CD4-positive, alpha-beta memory T cell (primary cell): ENCODE measurements at regions not wholly inside any gene's neighbourhood (a gene's known extent, or its start where the extent isn't known, plus 50 kb on each side); places are given as distances from the start of the nearest gene placed in this dataset.
A peak's percentile ranks its signal among the peaks of the same experiment; 100 is the strongest.

Experiments used
- CTCF ChIA-PET: fragments of 350-600 bp; sonication (Branson Sonifier 250); formaldehyde crosslinking; loops from one replicate; lab custom pipeline; 2021; ENCODE audit warnings: inconsistent platforms; ENCODE audit not compliant: partially characterized antibody; lab: Charles Lee
- POLR2A ChIA-PET: fragments of 350-600 bp; sonication (Branson Sonifier 250); formaldehyde crosslinking; loops from one replicate; lab custom pipeline; 2021; ENCODE audit not compliant: partially characterized antibody; lab: Charles Lee
- DNase-seq, 5 donors: peaks; one replicate each; pipeline versions ENCODE4 v3.0.0 to v3.0.0-alpha.2; 2020 to 2022; ENCODE audit warnings: mixed read lengths in 1 of 5
- H3K27ac ChIP-seq: one replicate; pipeline ENCODE4 v1.7.0; 2013; ENCODE audit warnings: low read depth, low read length
- H3K27me3 ChIP-seq: 2 replicates; pipeline ENCODE4 v1.7.0; 2013; ENCODE audit warnings: mild to moderate bottlenecking, low read length, moderate library complexity; ENCODE audit not compliant: insufficient read depth
- H3K36me3 ChIP-seq: 2 replicates; pipeline ENCODE4 v1.7.0; 2013; ENCODE audit warnings: mild to moderate bottlenecking, low read length, moderate library complexity; ENCODE audit not compliant: insufficient read depth
- H3K4me1 ChIP-seq: 2 replicates; pipeline ENCODE4 v1.7.0; 2013; ENCODE audit warnings: mild to moderate bottlenecking, low read length, moderate library complexity; ENCODE audit not compliant: insufficient read depth
- H3K4me3 ChIP-seq, 2 donors: one replicate each; pipeline ENCODE4 v1.7.0; 2013; ENCODE audit warnings: low read length in 2 of 2, mild to moderate bottlenecking in 1 of 2
- H3K9me3 ChIP-seq, 2 donors: one replicate each; pipeline ENCODE4 v1.7.0; 2013; ENCODE audit warnings: low read length in 2 of 2, control low read depth in 1 of 2; ENCODE audit not compliant: control insufficient read depth in 1 of 2
- H3K27ac Mint-ChIP-seq, 7 donors: one replicate each; pipeline ENCODE4 v1.8.0; 2020 to 2021; ENCODE audit warnings: mixed read lengths in 7 of 7, mild to moderate bottlenecking in 6 of 7, inconsistent platforms in 3 of 7, moderate library complexity in 3 of 7
- H3K27me3 Mint-ChIP-seq, 2 donors: one replicate each; pipeline ENCODE4 v1.8.0; 2020 to 2021; ENCODE audit warnings: mixed read lengths in 2 of 2
- H3K36me3 Mint-ChIP-seq, 2 donors: one replicate each; pipeline ENCODE4 v1.8.0; 2020 to 2021; ENCODE audit warnings: mixed read lengths in 2 of 2, inconsistent platforms in 1 of 2, mild to moderate bottlenecking in 1 of 2
- H3K4me1 Mint-ChIP-seq, 4 donors: one replicate each; pipeline ENCODE4 v1.8.0; 2020 to 2021; ENCODE audit warnings: mixed read lengths in 4 of 4, mild to moderate bottlenecking in 1 of 4
- H3K4me3 Mint-ChIP-seq, 8 donors: one replicate each; pipeline ENCODE4 v1.8.0; 2020 to 2021; ENCODE audit warnings: mixed read lengths in 8 of 8, mild to moderate bottlenecking in 7 of 8, moderate library complexity in 6 of 8, inconsistent platforms in 3 of 8
- H3K9me3 Mint-ChIP-seq, 8 donors: one replicate each; pipeline ENCODE4 v1.8.0; 2020 to 2021; ENCODE audit warnings: mixed read lengths in 8 of 8, mild to moderate bottlenecking in 5 of 8, inconsistent platforms in 3 of 8, moderate library complexity in 1 of 8
- intact Hi-C: fragments of 100-400 bp; cut with micrococcal nuclease; formaldehyde crosslinking; loops from one replicate; pipeline ENCODE4 v1.15.1; 2023

DNA sequence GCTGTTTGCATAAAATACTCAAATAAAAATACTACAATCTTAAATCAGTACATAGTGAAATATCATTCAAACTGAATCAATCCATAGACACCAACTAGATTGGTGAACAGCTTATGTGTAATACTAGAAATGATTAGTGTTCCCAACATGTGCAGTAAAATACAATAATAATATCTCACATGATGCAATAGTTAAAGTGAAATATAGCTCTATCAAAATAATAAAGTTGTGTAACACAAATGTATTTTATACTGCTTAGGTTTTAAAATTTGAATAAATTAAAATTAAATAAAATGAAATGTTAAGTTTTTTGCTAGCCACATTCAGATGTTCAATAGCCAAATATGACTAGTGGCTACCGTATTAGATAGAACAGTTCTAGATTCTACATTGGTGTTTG lies 714.1 kb downstream of the ZNF385D start:
- H3K27ac Mint-ChIP-seq, result no peak overlapping the region
- intact Hi-C loops, result no loop called here
- H3K9me3 ChIP-seq, result no peaks in the 10 kb centered on the region
- H3K4me1 Mint-ChIP-seq, result no peaks in the 10 kb centered on the region
- no peaks in the 10 kb centered on the region for H3K4me1 ChIP-seq
- H3K4me3 ChIP-seq, result no peak overlapping the region
- H3K9me3 Mint-ChIP-seq, result peaks cover 0 to 12% (median 3%) of the 10 kb centered on the region in 8 donors
- ChIA-PET POLR2A (no interaction called here), CTCF (no interaction called here)
- H3K27me3 ChIP-seq, result no peaks in the 10 kb centered on the region
- no peak overlapping the region for H3K4me3 Mint-ChIP-seq
- no peaks in the 10 kb centered on the region for H3K27me3 Mint-ChIP-seq
- DNase-seq, result no peak
- no peaks in the 10 kb centered on the region for H3K36me3 Mint-ChIP-seq
- H3K27ac ChIP-seq, result no peak overlapping the region
- no peaks in the 10 kb centered on the region for H3K36me3 ChIP-seq

DNA sequence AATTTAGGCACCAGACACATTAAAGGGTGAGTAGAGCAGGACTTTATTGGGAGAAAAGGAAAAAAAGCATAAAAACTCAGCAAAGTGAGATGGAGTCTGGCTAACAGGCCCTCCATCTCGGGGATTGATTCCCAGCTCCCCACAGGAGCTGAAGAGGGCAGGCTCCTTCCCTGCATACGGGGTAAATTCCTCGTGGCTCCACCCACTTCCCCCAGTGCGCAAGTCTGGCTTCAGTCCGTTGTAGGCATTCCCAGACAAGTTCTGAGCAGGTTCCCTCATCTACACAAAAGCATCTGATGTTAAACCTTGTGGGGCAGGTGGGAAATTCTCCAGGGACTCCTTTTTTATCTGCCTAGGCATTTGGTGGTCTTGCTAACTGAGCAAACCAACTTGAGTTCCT lies 722.6 kb downstream of the ZNF385D start:
- Mint-ChIP-seq H3K4me3 (no peak overlapping the region), H3K27me3 (no peaks in the 10 kb centered on the region), H3K4me1 (no peaks in the 10 kb centered on the region), H3K27ac (no peak overlapping the region), H3K9me3 (peaks cover 0 to 10% (median 4%) of the 10 kb centered on the region in 8 donors), H3K36me3 (no peaks in the 10 kb centered on the region)
- no peaks in the 10 kb centered on the region for H3K9me3 ChIP-seq
- H3K36me3 ChIP-seq, result no peaks in the 10 kb centered on the region
- POLR2A ChIA-PET, result no interaction called here
- CTCF ChIA-PET, result no interaction called here
- no peak overlapping the region for H3K27ac ChIP-seq
- DNase-seq, result no peak
- H3K4me3 ChIP-seq, result no peak overlapping the region
- H3K27me3 ChIP-seq, result no peaks in the 10 kb centered on the region
- intact Hi-C loops, result no loop called here
- H3K4me1 ChIP-seq, result no peaks in the 10 kb centered on the region

DNA sequence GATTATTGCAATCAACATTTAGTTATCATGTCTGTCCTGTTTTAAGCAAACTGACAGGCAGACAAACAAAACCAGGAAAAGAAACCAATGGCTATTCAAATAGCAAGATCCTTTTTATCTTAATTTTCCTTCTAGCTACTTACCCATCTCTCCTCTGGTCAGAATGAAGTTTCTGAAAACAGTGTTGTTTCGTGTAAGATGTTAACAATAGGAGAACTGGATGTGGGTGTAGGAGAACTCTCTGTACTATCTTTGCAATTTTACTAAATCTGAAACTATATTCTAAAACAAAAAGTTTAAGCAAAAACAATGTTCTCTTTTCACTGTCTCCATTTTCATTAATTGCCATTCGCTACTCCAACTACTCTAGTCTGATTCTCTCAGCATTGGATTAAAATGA lies 726.4 kb downstream of the ZNF385D start:
- no peak for DNase-seq
- H3K36me3 ChIP-seq, result no peaks in the 10 kb centered on the region
- CTCF ChIA-PET, result no interaction called here
- Mint-ChIP-seq H3K4me3 (no peak overlapping the region), H3K9me3 (peaks cover 0 to 12% (median 6%) of the 10 kb centered on the region in 8 donors), H3K27me3 (no peaks in the 10 kb centered on the region), H3K4me1 (no peaks in the 10 kb centered on the region), H3K36me3 (no peaks in the 10 kb centered on the region), H3K27ac (no peak overlapping the region)
- no peaks in the 10 kb centered on the region for H3K4me1 ChIP-seq
- POLR2A ChIA-PET, result no interaction called here
- no peak overlapping the region for H3K4me3 ChIP-seq
- H3K9me3 ChIP-seq, result no peaks in the 10 kb centered on the region
- intact Hi-C loops, result no loop called here
- no peak overlapping the region for H3K27ac ChIP-seq
- H3K27me3 ChIP-seq, result no peaks in the 10 kb centered on the region

DNA sequence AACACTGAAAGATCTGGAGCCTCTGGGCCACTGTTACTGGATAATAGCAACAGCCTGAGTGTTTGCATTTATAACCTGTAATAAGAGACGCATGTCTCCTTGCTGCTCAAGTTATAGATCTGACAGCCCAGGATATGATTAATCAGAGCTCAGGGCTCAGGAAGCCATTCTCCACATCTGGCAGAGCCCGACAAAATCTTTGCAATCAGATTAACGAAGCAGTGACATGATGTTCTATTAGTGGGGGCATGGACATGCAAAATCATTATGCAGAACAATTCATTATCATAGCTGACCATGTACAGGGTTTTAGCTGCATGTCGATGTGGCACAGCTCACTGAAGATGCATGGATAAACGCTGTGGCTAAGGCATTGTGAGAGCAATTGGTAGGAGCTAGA lies 730.3 kb downstream of the ZNF385D start:
- no peaks in the 10 kb centered on the region for H3K27me3 Mint-ChIP-seq
- Histone ChIP-seq H3K27ac (no peak overlapping the region), H3K4me1 (no peaks in the 10 kb centered on the region), H3K36me3 (no peaks in the 10 kb centered on the region), H3K4me3 (no peak overlapping the region), H3K27me3 (no peaks in the 10 kb centered on the region), H3K9me3 (no peaks in the 10 kb centered on the region)
- POLR2A ChIA-PET, result no interaction called here
- intact Hi-C loops, result no loop called here
- DNase-seq, result no peak
- H3K27ac Mint-ChIP-seq, result no peak overlapping the region
- peaks cover 0 to 34% (median 14%) of the 10 kb centered on the region in 8 donors for H3K9me3 Mint-ChIP-seq
- H3K36me3 Mint-ChIP-seq, result no peaks in the 10 kb centered on the region
- no peaks in the 10 kb centered on the region for H3K4me1 Mint-ChIP-seq
- no peak overlapping the region for H3K4me3 Mint-ChIP-seq
- CTCF ChIA-PET, result no interaction called here

DNA sequence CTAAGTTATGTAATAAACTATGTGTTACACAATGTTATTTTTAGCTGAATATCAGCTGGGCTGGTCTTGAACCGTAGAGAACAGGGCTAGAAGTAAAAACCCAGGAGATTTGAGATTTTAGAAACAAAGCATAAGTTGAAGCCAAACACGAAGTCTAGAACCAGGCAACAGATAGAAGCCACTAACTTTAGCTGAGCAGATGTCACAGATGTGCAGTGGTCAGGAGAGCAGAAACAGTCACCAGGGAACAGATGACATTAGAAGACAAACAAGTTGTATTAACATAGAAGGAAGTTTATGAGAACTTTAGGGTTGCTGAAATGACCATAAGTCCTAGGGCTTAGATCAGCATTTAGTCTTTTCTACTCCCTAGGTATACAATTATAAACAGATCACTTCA lies 731.0 kb downstream of the ZNF385D start:
- Mint-ChIP-seq H3K36me3 (no peaks in the 10 kb centered on the region), H3K4me1 (no peaks in the 10 kb centered on the region), H3K4me3 (no peak overlapping the region), H3K27ac (no peak overlapping the region), H3K9me3 (peaks cover 0 to 37% (median 16%) of the 10 kb centered on the region in 8 donors), H3K27me3 (no peaks in the 10 kb centered on the region)
- no peaks in the 10 kb centered on the region for H3K9me3 ChIP-seq
- no peaks in the 10 kb centered on the region for H3K36me3 ChIP-seq
- no peaks in the 10 kb centered on the region for H3K27me3 ChIP-seq
- H3K4me1 ChIP-seq, result no peaks in the 10 kb centered on the region
- no peak for DNase-seq
- intact Hi-C loops, result no loop called here
- no peak overlapping the region for H3K27ac ChIP-seq
- H3K4me3 ChIP-seq, result no peak overlapping the region
- CTCF ChIA-PET, result no interaction called here
- POLR2A ChIA-PET, result no interaction called here

DNA sequence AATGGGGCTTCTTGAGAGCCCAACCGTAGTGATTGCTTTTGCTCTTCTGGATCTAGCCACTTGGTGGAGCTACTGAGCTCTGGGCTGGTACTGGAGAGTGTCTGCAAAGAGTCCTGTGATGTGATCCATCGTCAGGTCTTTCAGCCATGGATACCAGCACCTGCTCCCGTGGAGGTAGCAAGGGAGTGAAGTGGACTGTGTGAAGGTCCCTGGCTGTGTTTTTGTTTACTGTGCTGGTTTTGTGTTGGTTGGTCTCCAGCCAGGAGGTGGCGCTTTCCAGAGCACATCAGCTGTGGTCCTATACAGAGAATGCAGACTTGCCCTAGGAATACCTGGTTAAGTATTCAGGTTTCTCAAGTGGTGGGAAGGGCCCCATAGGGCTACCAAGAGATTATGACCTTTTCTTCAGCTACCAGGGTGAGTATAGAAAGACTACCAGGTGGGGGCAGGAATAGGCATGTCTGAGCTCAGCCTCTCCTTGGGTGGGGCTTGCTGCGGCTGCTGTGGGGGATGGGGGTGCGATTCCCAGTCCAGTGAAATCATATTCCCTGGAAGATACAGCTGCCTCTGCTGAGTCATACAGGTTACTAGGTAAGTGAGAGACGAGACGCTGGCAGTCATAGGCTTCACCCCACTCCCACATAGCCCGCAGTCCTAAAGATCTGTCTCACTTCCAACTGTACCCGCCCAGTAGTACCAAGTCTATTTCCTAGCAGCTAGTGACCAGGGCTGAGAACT lies 733.7 kb downstream of the ZNF385D start:
- Histone ChIP-seq H3K27ac (no peak overlapping the region), H3K4me3 (no peak overlapping the region), H3K27me3 (no peaks in the 10 kb centered on the region), H3K36me3 (no peaks in the 10 kb centered on the region), H3K4me1 (no peaks in the 10 kb centered on the region), H3K9me3 (no peaks in the 10 kb centered on the region)
- DNase-seq, result no peak
- Mint-ChIP-seq H3K27me3 (no peaks in the 10 kb centered on the region), H3K27ac (no peak overlapping the region), H3K4me1 (no peaks in the 10 kb centered on the region), H3K36me3 (no peaks in the 10 kb centered on the region), H3K4me3 (no peak overlapping the region), H3K9me3 (peaks cover 0 to 47% (median 25%) of the 10 kb centered on the region in 8 donors)
- intact Hi-C loops, result no loop called here
- ChIA-PET CTCF (no interaction called here), POLR2A (no interaction called here)

DNA sequence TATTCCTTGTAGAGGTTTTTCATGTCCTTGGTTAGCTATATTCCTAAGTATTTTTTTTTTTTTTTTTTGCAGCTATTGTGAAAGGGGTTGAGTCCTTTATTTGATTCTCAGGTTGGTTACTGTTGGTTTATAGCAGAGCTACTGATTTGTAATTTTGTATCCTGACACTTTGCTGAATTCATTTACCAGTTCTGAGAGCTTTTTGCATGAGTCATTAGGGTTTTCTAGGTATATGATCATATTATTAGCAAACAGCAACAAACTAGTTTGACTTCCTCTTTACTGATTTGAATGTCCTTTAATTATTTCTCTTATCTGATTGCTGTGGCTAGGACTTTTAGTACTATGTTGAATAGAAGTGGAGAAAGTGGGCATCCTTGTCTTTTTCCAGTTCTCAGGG lies 737.4 kb downstream of the ZNF385D start:
- H3K27ac Mint-ChIP-seq, result peak overlapping the region in 1 of 7 donors; percentile 22
- no peaks in the 10 kb centered on the region for H3K27me3 Mint-ChIP-seq
- POLR2A ChIA-PET, result no interaction called here
- H3K4me1 ChIP-seq, result no peaks in the 10 kb centered on the region
- no peak for DNase-seq
- no peaks in the 10 kb centered on the region for H3K4me1 Mint-ChIP-seq
- no peaks in the 10 kb centered on the region for H3K36me3 Mint-ChIP-seq
- peaks cover 0 to 49% (median 26%) of the 10 kb centered on the region in 8 donors for H3K9me3 Mint-ChIP-seq
- H3K9me3 ChIP-seq, result no peaks in the 10 kb centered on the region
- H3K27me3 ChIP-seq, result no peaks in the 10 kb centered on the region
- no peak overlapping the region for H3K27ac ChIP-seq
- H3K36me3 ChIP-seq, result no peaks in the 10 kb centered on the region
- no peak overlapping the region for H3K4me3 ChIP-seq
- intact Hi-C loops, result no loop called here
- no peak overlapping the region for H3K4me3 Mint-ChIP-seq
- CTCF ChIA-PET, result no interaction called here
